Stimulated activated CD4-positive, alpha-beta T cell treated with anti-CD3 and anti-CD28 coated beads, Interleukin-12 subunit alpha, Interleukin-12 subunit beta, amount 100 ng/mL, for 48 hours (primary cell): ENCODE measurements at regions not wholly inside any gene's neighbourhood (a gene's known extent, or its start where the extent isn't known, plus 50 kb on each side); places are given as distances from the start of the nearest gene placed in this dataset.
"Not testable (repeated sequence)": the region's sequence is repeated elsewhere in the genome, so short reads cannot be mapped to it uniquely, and the experiment has no call there.

ENCODE experiments used
- DNase-seq, 3 donors: peaks; one replicate each; pipeline ENCODE4 v3.0.0-alpha.2; 2020; ENCODE audit warnings: low read depth in 2 of 3, low spot score in 1 of 3

DNA sequence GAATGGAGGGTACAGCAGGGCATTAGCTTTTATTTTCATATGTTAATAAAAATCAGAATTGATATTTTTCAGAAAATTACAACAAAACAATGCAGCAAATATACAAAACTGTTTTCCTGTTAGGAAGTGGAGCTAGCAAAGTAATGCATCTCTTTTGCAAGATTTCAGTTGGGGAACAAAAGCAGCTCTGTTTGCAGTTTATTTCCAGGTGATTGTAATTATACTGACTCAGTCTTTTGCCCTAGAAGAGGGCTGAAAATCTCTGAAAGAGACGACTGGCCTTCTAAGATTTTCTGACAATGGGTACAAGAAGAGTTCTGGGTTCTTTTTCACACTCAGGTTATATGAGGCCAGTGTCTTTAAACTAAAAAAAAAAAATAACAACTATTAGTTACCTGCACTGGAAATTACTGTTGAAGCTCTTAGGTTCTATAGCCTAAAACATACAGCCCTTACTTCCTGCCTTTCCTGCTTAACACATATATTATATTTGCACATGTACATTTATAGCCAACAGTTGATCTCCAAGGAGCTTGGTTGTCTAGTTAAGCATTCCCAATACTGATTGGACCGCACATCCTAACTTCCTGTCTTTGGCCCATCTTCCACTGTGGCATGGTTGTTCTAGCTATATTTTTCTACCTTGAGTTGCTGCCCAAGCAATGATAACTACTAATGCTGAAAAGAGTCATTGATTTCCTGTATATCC lies 199.1 kb upstream of the KRR1 start:
- DNase-seq: no peak

GRCh38 chr12:75709503-75709902 lies 198.1 kb upstream of the KRR1 start:
- DNase-seq: no peak

GRCh38 chr12:75708802-75709201 lies 197.4 kb upstream of the KRR1 start:
- no peak for DNase-seq

DNA sequence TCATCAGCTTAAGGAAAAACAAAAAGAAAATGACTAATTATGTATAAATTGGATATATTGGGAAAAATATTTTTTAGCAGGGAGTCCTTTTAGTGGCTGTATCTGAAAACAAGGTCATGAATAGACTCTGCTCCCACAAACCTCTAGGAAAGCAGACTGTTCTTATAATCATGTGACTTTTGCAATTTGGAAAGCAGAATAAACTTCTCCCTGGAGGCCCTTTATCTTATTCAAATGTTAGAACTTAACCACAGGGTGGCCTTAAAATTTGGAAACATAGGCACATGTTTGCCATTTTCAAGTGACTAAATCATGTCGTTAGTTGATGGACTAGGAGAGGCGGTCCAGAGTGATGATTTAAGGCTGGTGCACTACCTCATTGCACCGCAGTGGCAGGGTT lies 196.6 kb upstream of the KRR1 start:
- no peak for DNase-seq

DNA sequence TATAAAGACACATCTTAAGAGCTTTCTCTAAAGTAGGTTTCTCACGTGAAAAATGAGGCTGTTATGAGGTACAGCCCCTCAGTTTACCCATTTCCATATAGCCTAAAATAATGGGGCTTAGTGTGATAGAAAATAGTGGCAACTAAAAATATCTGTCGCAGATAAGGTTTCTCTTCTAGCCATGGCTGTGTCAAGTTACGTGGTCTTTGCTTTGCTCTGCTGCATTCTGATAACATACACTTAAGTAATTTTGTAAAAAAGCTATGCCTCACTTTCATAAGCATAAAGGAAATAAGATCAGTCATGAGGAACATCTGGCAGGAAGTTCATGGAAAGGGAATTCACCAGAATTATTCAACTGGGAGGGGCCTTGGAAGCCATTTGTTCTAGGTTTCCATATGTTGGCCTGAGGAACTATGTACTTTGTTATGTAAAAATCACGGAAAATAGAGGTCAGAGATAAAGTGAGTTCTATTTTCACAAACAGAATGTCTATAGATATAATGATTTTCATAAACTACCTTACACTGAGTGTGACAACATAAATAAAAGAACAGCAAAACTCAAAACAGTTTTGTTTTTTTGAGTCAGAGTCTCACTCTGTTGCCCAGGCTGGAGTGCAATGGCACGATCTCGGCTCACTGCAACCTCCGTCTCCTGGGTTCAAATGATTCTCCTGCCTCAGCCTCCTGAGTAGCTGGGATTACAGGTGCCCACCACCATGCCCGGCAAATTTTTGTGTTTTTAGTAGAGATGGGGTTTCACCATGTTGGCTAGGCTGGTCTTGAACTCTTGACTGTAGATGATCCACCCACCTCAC lies 195.6 kb upstream of the KRR1 start:
- no peak for DNase-seq

GRCh38 chr12:75705749-75706711 lies 194.6 kb upstream of the KRR1 start:
- DNase-seq: no peak

- DNase-seq: no peak
Measured at GRCh38 chr12:75704664-75705063, 193.3 kb upstream of the KRR1 start.

GRCh38 chr12:75704208-75704607 lies 192.8 kb upstream of the KRR1 start:
- no peak for DNase-seq

DNA sequence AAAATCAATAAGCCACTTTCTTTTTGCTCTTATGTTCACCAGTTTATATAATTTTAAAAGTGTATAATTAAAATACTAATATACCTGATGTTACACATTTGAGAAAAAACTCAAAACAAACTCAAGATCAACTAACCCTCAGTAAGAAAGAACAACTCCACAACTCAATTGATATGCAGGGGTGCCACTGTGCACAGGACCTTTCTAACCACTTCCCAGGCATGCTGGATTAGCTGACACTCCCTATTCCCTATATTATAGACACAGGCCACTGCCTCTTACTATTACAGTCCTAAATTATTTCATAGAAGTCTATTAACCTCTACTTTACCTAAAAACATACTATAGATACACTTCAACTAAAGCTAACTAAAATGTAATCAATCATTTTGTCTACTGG lies 191.7 kb upstream of the KRR1 start:
- DNase-seq: no peak

- no peak for DNase-seq
Measured at GRCh38 chr12:75702477-75703093, 191.2 kb upstream of the KRR1 start.

GRCh38 chr12:75701859-75702258 lies 190.4 kb upstream of the KRR1 start:
- DNase-seq: no peak

DNA sequence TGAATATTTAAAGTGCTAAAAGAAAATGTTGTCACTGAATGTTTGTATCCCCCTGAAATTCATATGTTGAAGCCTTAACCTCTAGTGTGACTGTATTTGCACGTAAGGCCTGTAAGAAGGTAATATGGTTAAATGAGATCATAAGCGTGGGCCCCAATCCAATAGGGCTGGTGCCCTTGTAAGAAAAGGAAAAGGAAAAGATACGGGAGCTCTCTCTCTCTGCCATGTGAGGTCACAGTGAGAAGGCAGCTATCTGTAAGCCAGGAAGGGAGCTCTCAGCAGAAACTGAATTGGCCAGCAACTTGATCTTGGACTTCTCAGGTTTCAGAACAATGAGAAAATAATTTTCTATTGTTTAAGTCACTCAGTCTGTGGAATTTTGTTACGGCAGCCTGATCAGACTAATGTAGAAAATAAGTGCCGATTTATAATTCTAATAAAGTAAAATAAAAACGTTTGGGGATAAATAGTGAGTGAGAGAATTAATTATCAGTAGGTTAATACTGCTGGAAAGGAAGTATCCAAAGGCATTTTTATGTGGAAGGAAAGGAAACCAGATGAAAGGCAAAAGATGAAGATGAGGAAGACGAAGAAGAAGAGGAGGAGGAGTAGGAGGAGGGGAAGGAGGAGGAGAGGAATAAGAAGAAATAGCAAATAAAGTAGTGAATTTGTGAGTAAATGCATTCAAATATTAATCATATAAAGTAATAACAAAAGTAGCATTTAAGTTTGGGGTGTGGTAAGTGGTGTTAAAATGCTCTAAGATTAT lies 188.5 kb upstream of the KRR1 start:
- no peak for DNase-seq

GRCh38 chr12:75699251-75699650 lies 187.8 kb upstream of the KRR1 start:
- DNase-seq: no peak

DNA sequence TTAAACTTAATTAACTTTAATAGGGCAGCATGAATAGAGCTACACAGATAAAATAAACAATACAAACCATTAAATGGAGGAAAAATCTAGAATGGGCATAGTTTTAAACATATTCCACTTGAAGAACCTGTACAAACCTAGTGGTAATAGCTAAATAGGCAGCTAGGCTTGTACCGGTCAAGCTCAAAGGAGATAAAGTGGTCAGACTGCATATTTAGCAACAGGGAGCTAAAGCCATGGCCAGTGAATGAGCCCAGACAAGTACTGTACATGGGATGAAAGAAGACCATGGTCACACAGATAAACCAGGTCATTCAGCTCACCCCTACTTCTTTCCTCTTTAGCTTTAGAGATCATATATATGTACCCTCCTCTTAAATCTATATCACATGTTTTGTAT lies 186.6 kb upstream of the KRR1 start:
- no peak for DNase-seq

DNA sequence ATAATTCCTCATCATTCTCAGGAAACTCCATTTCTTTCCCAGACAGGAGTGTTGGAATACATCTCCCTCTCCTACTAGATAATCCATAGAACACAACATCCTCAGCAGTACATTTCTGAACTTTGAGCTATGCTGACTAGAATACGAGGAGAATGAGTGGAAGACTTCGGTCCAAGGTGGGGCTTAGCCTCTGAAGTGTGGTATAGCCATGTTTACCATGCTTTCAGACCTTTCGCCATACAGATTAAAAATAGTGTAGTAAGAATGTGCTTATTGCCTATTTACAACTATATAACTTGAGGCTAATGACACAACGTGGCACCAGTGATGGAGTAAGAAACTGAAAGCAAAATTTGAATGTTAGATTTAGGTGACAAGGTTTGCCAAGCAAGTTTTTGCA lies 184.5 kb upstream of the KRR1 start:
- DNase-seq: no peak

- no peak for DNase-seq
Measured at GRCh38 chr12:75694534-75695268, 183.3 kb upstream of the KRR1 start.

DNA sequence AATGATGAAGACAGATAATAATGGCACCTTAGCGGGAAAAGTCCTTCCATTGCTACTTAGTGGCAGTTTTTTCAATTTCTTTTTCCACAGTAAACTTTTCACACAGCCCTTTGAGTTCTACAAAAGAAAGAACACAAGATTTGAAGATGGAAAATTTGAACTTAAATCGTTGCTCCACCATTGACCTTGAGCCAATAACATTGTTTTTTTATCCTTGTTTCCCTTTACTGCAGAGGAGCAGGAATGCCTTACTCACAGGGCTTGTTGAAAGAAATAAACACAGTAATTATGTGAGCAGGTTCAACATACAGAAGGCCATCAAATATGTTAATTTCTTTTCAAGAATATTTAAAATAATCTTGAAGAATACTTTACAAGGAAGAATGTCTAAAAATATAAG lies 181.5 kb upstream of the KRR1 start:
- no peak for DNase-seq

GRCh38 chr12:75690296-75690955 lies 179.0 kb upstream of the KRR1 start:
- DNase-seq: no peak

GRCh38 chr12:75686233-75686632 lies 174.8 kb upstream of the KRR1 start:
- DNase-seq: not testable (repeated sequence)
